ENCODE measurements at regions not wholly inside any gene's neighbourhood (a gene's known extent, or its start where the extent isn't known, plus 50 kb on each side); places are given as distances from the start of the nearest gene placed in this dataset.
"Not testable (repeated sequence)": the region's sequence is repeated elsewhere in the genome, so short reads cannot be mapped to it uniquely, and the experiment has no call there.

DNA sequence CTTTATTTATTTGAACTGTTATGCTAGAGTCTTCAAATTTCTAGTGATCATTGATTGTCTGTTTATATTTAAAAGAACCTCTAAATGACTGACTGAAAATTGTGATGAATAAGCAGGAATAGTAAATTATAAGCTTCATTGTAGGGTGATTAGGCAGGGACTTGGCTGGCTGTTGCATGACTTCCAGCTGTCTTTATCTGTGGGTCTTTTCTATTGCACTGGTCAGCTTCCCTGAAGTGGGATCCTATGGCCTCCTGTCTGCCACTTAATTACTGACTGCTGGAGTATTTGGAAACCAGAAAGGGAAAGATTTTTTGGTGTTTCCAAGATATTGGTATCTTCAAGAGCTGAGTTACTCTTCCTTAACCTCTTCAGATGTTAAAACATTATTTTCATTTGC, 123.0 kb upstream of the CCNH start:
- Histone ChIP-seq H3K36me3 (no peaks in the 10 kb centered on the region), H3K4me1 (no peaks in the 10 kb centered on the region), H3K4me3 (no peak overlapping the region), H3K27ac (no peak overlapping the region), H3K9me3 (no peaks in the 10 kb centered on the region), H3K27me3 (no peaks in the 10 kb centered on the region)
- intact Hi-C loops (cut with DNase I; ENCODE audit: low total_unique reads) (no loop called here), in situ Hi-C loops (cut with MboI; ENCODE audit: low pct_ligation_motif_present in 1 of 4, low pct_unique_long_range_greater_than_20kb in 1 of 4, low sequenced_read_pairs in 3 of 4) (no loop called here)
- DNase-seq: no peak
- TF ChIP-seq POLR2AphosphoS5 (IDR thresholded peaks at IDR 0.05) (no peak), EP300 (IDR thresholded peaks at IDR 0.05; ENCODE audit: low read depth) (no peak)
- TF ChIP-seq, protein P1, sequence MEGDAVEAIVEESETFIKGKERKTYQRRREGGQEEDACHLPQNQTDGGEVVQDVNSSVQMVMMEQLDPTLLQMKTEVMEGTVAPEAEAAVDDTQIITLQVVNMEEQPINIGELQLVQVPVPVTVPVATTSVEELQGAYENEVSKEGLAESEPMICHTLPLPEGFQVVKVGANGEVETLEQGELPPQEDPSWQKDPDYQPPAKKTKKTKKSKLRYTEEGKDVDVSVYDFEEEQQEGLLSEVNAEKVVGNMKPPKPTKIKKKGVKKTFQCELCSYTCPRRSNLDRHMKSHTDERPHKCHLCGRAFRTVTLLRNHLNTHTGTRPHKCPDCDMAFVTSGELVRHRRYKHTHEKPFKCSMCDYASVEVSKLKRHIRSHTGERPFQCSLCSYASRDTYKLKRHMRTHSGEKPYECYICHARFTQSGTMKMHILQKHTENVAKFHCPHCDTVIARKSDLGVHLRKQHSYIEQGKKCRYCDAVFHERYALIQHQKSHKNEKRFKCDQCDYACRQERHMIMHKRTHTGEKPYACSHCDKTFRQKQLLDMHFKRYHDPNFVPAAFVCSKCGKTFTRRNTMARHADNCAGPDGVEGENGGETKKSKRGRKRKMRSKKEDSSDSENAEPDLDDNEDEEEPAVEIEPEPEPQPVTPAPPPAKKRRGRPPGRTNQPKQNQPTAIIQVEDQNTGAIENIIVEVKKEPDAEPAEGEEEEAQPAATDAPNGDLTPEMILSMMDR (IDR thresholded peaks at IDR 0.05): no peak

DNA sequence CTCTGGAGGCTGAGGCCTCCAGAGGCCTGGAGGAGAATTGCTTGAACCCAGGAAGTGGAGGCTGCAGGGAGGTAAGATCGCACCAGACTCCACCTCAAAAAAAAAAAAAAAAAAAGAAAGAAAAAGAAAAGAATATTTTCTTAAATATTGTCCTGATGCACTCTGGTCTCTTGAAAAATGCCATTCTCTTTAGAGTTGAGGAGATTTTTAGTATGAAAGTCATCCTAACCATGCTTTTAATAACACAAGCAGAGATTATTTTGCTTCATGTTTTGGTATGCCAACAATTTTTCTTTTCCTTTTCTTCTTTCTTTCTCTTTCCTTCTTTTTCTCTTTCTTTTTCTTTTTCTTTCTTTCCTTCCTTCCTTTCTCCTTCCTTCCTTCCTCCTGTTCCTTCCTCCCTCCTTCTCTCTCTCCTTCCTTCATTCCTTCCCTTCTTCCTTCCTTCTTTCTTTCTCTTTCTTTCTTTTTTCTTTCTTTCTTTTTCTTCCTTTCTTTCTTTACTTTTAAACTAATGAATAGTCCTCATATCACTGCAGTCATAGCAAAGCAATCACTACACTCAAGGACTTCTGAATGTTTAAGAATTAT, 116.9 kb upstream of the CCNH start:
- DNase-seq: no peak
- in situ Hi-C loops (cut with MboI; ENCODE audit: low pct_ligation_motif_present in 1 of 4, low pct_unique_long_range_greater_than_20kb in 1 of 4, low sequenced_read_pairs in 3 of 4) (no loop called here), intact Hi-C loops (cut with DNase I; ENCODE audit: low total_unique reads) (no loop called here)
- TF ChIP-seq, protein P1 (IDR thresholded peaks at IDR 0.05): no peak
- no peak for TF ChIP-seq POLR2AphosphoS5 (IDR thresholded peaks at IDR 0.05)
- TF ChIP-seq EP300 (IDR thresholded peaks at IDR 0.05; ENCODE audit: low read depth): no peak
- TF ChIP-seq POLR2A (IDR thresholded peaks at IDR 0.05): no peak
- Histone ChIP-seq H3K36me3 (no peaks in the 10 kb centered on the region), H3K4me1 (no peaks in the 10 kb centered on the region), H3K27ac (no peak overlapping the region), H3K9me3 (no peaks in the 10 kb centered on the region), H3K27me3 (no peaks in the 10 kb centered on the region), H3K4me3 (no peak overlapping the region)
- WGBS, 2 donors (ENCODE audit: low coverage in 1 of 2): 83 to 87% methylated on average over 1 of the region's 1 CpG

DNA sequence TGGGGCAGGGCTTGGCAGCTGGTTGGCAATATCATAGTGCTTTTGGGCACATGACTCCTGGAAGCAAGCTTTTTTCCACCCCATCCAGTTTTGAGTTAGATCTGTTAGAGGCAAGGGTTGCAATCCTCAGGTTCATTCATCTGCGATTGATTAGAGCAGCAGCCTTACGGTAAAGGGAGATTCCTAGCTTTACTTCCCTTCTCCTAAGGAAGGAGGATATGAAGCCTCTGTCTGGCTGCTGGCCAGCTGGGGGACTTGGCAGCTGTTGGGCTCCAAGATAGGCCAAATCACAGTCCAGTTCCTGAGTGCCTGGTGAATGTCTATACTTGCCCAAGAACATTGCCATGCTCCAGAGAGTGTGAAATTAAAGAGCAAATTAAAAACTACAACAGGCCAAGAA, 113.4 kb upstream of the CCNH start:
- DNase-seq: no peak
- in situ Hi-C loops (cut with MboI; ENCODE audit: low pct_ligation_motif_present in 1 of 4, low pct_unique_long_range_greater_than_20kb in 1 of 4, low sequenced_read_pairs in 3 of 4) (no loop called here), intact Hi-C loops (cut with DNase I; ENCODE audit: low total_unique reads) (no loop called here)
- WGBS, 2 donors (ENCODE audit: low coverage in 1 of 2): 94% methylated on average over 2 of the region's 2 CpGs; no CpG with 5 or more reads in 1 of the 2 donors
- Histone ChIP-seq H3K36me3 (no peaks in the 10 kb centered on the region), H3K27ac (no peak overlapping the region), H3K27me3 (no peaks in the 10 kb centered on the region), H3K9me3 (no peaks in the 10 kb centered on the region), H3K4me1 (no peaks in the 10 kb centered on the region), H3K4me3 (no peak overlapping the region)
- TF ChIP-seq POLR2AphosphoS5 (IDR thresholded peaks at IDR 0.05): no peak
- TF ChIP-seq EP300 (IDR thresholded peaks at IDR 0.05; ENCODE audit: low read depth): no peak
- TF ChIP-seq, protein P1 (IDR thresholded peaks at IDR 0.05): no peak
- TF ChIP-seq POLR2A (IDR thresholded peaks at IDR 0.05): no peak

DNA sequence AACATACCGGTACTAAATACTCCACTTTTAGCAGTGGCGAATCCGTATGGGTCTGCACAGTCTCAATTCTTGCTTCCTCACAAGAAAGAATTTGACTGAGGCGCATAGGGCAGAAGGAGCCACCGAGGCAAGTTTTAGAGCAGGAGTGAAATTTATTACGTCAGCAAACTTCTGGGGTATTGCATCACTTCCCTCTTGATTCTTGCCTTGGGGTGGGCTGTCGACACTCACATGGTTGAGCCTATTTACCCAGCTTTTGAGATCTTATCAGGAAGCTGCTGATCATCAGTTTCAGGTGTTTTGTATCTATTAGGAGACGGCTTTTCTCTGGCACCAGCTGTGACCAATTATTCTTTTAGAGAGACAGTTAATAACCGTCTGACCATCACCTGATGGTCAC, 111.5 kb upstream of the CCNH start:
- H3K27ac ChIP-seq: no peak overlapping the region
- no peak overlapping the region for H3K4me3 ChIP-seq
- no peaks in the 10 kb centered on the region for H3K9me3 ChIP-seq
- in situ Hi-C loops (cut with MboI; ENCODE audit: low pct_ligation_motif_present in 1 of 4, low pct_unique_long_range_greater_than_20kb in 1 of 4, low sequenced_read_pairs in 3 of 4): no loop called here
- intact Hi-C loops (cut with DNase I; ENCODE audit: low total_unique reads): no loop called here
- TF ChIP-seq EP300 (IDR thresholded peaks at IDR 0.05; ENCODE audit: low read depth) (no peak), POLR2A (IDR thresholded peaks at IDR 0.05) (no peak), POLR2AphosphoS5 (IDR thresholded peaks at IDR 0.05) (no peak)
- TF ChIP-seq, protein P1 (IDR thresholded peaks at IDR 0.05): no peak
- H3K36me3 ChIP-seq: no peaks in the 10 kb centered on the region
- H3K27me3 ChIP-seq: no peaks in the 10 kb centered on the region
- 53 to 56% methylated on average over 7 to 9 of the region's 9 CpGs for WGBS, 2 donors (ENCODE audit: low coverage in 1 of 2)
- DNase-seq: no peak
- H3K4me1 ChIP-seq: no peaks in the 10 kb centered on the region

DNA sequence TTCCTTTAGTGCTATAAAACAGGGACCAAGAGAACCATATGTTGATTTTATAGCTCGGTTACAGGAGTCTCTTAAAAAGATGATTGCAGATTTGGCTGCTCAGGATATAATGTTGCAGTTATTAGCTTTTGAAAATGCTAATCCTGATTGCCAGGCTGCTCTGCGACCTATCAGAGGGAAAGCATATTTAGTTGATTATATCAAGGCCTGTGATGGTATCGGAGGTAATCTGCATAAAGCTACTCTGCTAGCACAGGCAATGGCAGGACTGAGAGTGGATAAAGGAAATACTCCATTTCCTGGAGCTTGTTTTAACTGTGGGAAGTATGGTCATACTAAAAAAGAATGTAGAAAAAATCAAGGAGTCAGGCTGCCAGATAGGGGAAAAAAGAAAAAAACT, 99.0 kb upstream of the CCNH start:
- WGBS, 2 donors (ENCODE audit: low coverage in 1 of 2): 64 to 73% methylated on average over 3 of the region's 3 CpGs
- H3K27ac ChIP-seq; H3K27me3 ChIP-seq; H3K9me3 ChIP-seq; DNase-seq; H3K4me1 ChIP-seq; H3K36me3 ChIP-seq; H3K4me3 ChIP-seq; intact Hi-C loops (cut with DNase I; ENCODE audit: low total_unique reads); in situ Hi-C loops (cut with MboI; ENCODE audit: low pct_ligation_motif_present in 1 of 4, low pct_unique_long_range_greater_than_20kb in 1 of 4, low sequenced_read_pairs in 3 of 4): not testable (repeated sequence)
